HL-60/S4 treated with phorbol 12-myristate 13-acetate at 8.2 ng/mL for 4 days and 3 days (cell line): ENCODE measurements at regions not wholly inside any gene's neighbourhood (a gene's known extent, or its start where the extent isn't known, plus 50 kb on each side); places are given as distances from the start of the nearest gene placed in this dataset.

Experiments used
- in situ Hi-C: fragments of 300-500 bp; cut with MboI; formaldehyde crosslinking; loops from 2 replicates; pipeline ENCODE4 v1.15.0; 2022; ENCODE audit warnings: low sequenced_read_pairs

GRCh38 chr9:90394871-90395270 is 247.8 kb downstream of the DIRAS2 start:
- in situ Hi-C loops, result no loop called here

GRCh38 chr9:90400091-90400490 is 242.5 kb downstream of the DIRAS2 start:
- in situ Hi-C loops, result no loop called here

- in situ Hi-C loops, result no loop called here
Measured at GRCh38 chr9:90408659-90409058, 234.0 kb downstream of the DIRAS2 start.

- in situ Hi-C loops, result no loop called here
Measured at GRCh38 chr9:90419221-90419851, 223.3 kb downstream of the DIRAS2 start.

- in situ Hi-C loops, result no loop called here
Measured at GRCh38 chr9:90420211-90420610, 222.4 kb downstream of the DIRAS2 start.

GRCh38 chr9:90420768-90421513 is 221.7 kb downstream of the DIRAS2 start:
- in situ Hi-C loops, result no loop called here

- in situ Hi-C loops, result no loop called here
Measured at GRCh38 chr9:90421786-90422185, 220.8 kb downstream of the DIRAS2 start.

- in situ Hi-C loops, result no loop called here
Measured at GRCh38 chr9:90423661-90424193, 218.9 kb downstream of the DIRAS2 start.

- in situ Hi-C loops, result no loop called here
Measured at GRCh38 chr9:90428517-90428916, 214.1 kb downstream of the DIRAS2 start.

GRCh38 chr9:90432951-90433350 is 209.7 kb downstream of the DIRAS2 start:
- in situ Hi-C loops, result no loop called here

GRCh38 chr9:90433398-90433941 is 209.2 kb downstream of the DIRAS2 start:
- in situ Hi-C loops, result no loop called here

GRCh38 chr9:90441814-90442213 is 200.8 kb downstream of the DIRAS2 start:
- in situ Hi-C loops, result no loop called here

- in situ Hi-C loops, result no loop called here
Measured at GRCh38 chr9:90442723-90443122, 199.9 kb downstream of the DIRAS2 start.

- in situ Hi-C loops, result no loop called here
Measured at GRCh38 chr9:90444609-90445204, 197.9 kb downstream of the DIRAS2 start.

- in situ Hi-C loops, result no loop called here
Measured at GRCh38 chr9:90445391-90445790, 197.2 kb downstream of the DIRAS2 start.

- in situ Hi-C loops, result no loop called here
Measured at GRCh38 chr9:90446200-90446948, 196.2 kb downstream of the DIRAS2 start.

GRCh38 chr9:90447773-90448172 is 194.9 kb downstream of the DIRAS2 start:
- in situ Hi-C loops, result no loop called here

- in situ Hi-C loops, result no loop called here
Measured at GRCh38 chr9:90449213-90449925, 193.3 kb downstream of the DIRAS2 start.

GRCh38 chr9:90451804-90452203 is 190.8 kb downstream of the DIRAS2 start:
- in situ Hi-C loops, result no loop called here

GRCh38 chr9:90455316-90455715 is 187.3 kb downstream of the DIRAS2 start:
- in situ Hi-C loops, result no loop called here
